Upper lobe of left lung (tissue), 6 donors: ENCODE measurements at regions not wholly inside any gene's neighbourhood (a gene's known extent, or its start where the extent isn't known, plus 50 kb on each side); places are given as distances from the start of the nearest gene placed in this dataset.

ENCODE experiments used
- ATAC-seq, 2 donors: fragments of 200-7000 bp; cut with Tn5 transposase; one replicate each; pipeline ENCODE4 v1.9.1; 2022; ENCODE audit warnings: mild to moderate bottlenecking in 2 of 2, moderate library complexity in 2 of 2; ENCODE audit not compliant: low FRiP score in 2 of 2
- DNase-seq, 2 donors: peaks; one replicate each; pipeline ENCODE4 v3.0.0-alpha.2; 2019 to 2020
- H3K27ac ChIP-seq, 4 donors: fragments of 200-600 bp; sonication (generic); one replicate each; pipeline ENCODE4 v1.5.1; 2016 to 2019
- H3K27me3 ChIP-seq, 4 donors: fragments of 200-600 bp; sonication (generic); one replicate each; pipeline ENCODE4 v1.5.1; 2017 to 2019
- H3K36me3 ChIP-seq, 4 donors: fragments of 200-600 bp; sonication (generic); one replicate each; pipeline ENCODE4 v1.5.1; 2016 to 2019
- H3K4me1 ChIP-seq, 4 donors: fragments of 200-600 bp; sonication (generic); one replicate each; pipeline ENCODE4 v1.5.1; 2018 to 2019
- H3K4me3 ChIP-seq, 4 donors: fragments of 200-600 bp; sonication (generic); one replicate each; pipeline ENCODE4 v1.5.1; 2017 to 2019; ENCODE audit warnings: mild to moderate bottlenecking in 2 of 4, moderate library complexity in 1 of 4
- H3K9me3 ChIP-seq, 4 donors: fragments of 200-600 bp; sonication (generic); one replicate each; pipeline ENCODE4 v1.5.1; 2018 to 2019
- CTCF ChIP-seq, 6 experiments: fragments of 450-650 bp in 4 of 6; fragments of 200-600 bp in 2 of 6; sonication (generic) in 2 of 6; IDR thresholded peaks; one replicate each; pipeline ENCODE4 v1.5.1; 2016 to 2019; ENCODE audit warnings: antibody characterized with exemption in 6 of 6
- EP300 ChIP-seq, 4 donors: sonication (generic); formaldehyde crosslinking; IDR thresholded peaks; one replicate each; pipeline ENCODE4 v1.5.1; 2017; ENCODE audit warnings: antibody characterized with exemption in 4 of 4, control low read depth in 2 of 4
- POLR2A ChIP-seq, 4 donors: fragments of 450-650 bp; IDR thresholded peaks; one replicate each; pipeline ENCODE4 v1.5.1; 2016 to 2017; ENCODE audit warnings: antibody characterized with exemption in 4 of 4, mild to moderate bottlenecking in 2 of 4
- POLR2AphosphoS5 ChIP-seq, 2 donors: sonication (generic); formaldehyde crosslinking; IDR thresholded peaks; one replicate each; pipeline ENCODE4 v1.5.1; 2017; ENCODE audit warnings: antibody characterized with exemption in 2 of 2
- WGBS, 2 donors: methylation state at CpG; one replicate each; pipeline ENCODE4 v1.1.5; 2017 to 2018; 5-methylcytosine and 5-hydroxymethylcytosine counted together
- donor health status: DM: no; HTN: no; CAD: no; lungs with moderate emphysema.
- donor health status: DM: no; HTN: yes; CAD: no; lungs with severe emphysema.

- 87 to 90% methylated on average over 3 of the region's 3 CpGs for WGBS, 2 donors
Observed at GRCh38 chr2:118589721-118590120, 257.7 kb downstream of the EN1 start.

GRCh38 chr2:118588850-118589249 lies 258.6 kb downstream of the EN1 start:
- Histone ChIP-seq H3K4me3 (no peak overlapping the region), H3K27me3 (no peaks in the 10 kb centered on the region), H3K27ac (no peak overlapping the region), H3K4me1 (no peaks in the 10 kb centered on the region), H3K9me3 (no peaks in the 10 kb centered on the region), H3K36me3 (no peaks in the 10 kb centered on the region)
- TF ChIP-seq POLR2AphosphoS5 (IDR thresholded peaks at IDR 0.05) (no peak), CTCF (IDR thresholded peaks at IDR 0.05) (no peak)
- no peak for DNase-seq
- no peak for ATAC-seq
- 56 to 58% methylated on average over 6 of the region's 6 CpGs for WGBS, 2 donors

More at GRCh38 chr2:118589721-118590120, 257.7 kb downstream of the EN1 start:
- Histone ChIP-seq H3K36me3 (no peaks in the 10 kb centered on the region), H3K9me3 (no peaks in the 10 kb centered on the region), H3K4me3 (no peak overlapping the region), H3K27me3 (no peaks in the 10 kb centered on the region), H3K27ac (no peak overlapping the region), H3K4me1 (no peaks in the 10 kb centered on the region)
- TF ChIP-seq POLR2A (IDR thresholded peaks at IDR 0.05) (no peak), POLR2AphosphoS5 (IDR thresholded peaks at IDR 0.05) (no peak), EP300 (IDR thresholded peaks at IDR 0.05) (no peak)
- DNase-seq (no peak), ATAC-seq (no peak)

DNA sequence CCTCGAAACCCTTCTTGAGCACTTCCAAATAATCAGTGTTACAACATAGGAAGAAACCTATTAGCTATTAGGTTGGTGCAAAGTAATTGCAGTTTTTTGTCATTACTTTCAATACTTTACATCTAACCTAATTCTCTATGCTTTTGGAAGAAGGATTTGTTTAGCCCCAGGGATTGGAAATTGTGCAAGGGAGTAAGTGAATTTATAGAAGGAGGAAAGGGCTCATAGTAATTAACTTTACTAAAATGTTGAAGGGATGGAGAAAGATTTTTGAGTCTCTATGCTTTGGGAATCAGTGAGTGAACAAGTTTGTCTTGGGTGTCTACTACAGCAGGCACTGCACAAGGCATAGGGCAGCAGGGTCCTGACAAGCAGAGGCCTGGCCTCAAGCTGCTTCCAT lies 261.1 kb downstream of the EN1 start:
- ATAC-seq (no peak), DNase-seq (no peak)
- H3K4me1 ChIP-seq: no peaks in the 10 kb centered on the region
- H3K27me3 ChIP-seq: no peaks in the 10 kb centered on the region
- TF ChIP-seq POLR2A (IDR thresholded peaks at IDR 0.05): no peak
- TF ChIP-seq EP300 (IDR thresholded peaks at IDR 0.05): no peak
- TF ChIP-seq POLR2AphosphoS5 (IDR thresholded peaks at IDR 0.05): no peak
- TF ChIP-seq CTCF (IDR thresholded peaks at IDR 0.05): no peak
- WGBS, 2 donors: 80 to 88% methylated on average over 1 of the region's 1 CpG
- H3K4me3 ChIP-seq: no peak overlapping the region
- no peaks in the 10 kb centered on the region for H3K36me3 ChIP-seq
- no peak overlapping the region for H3K27ac ChIP-seq
- H3K9me3 ChIP-seq: no peaks in the 10 kb centered on the region

- TF ChIP-seq POLR2A (IDR thresholded peaks at IDR 0.05) (no peak), EP300 (IDR thresholded peaks at IDR 0.05) (no peak), CTCF (IDR thresholded peaks at IDR 0.05) (no peak)
- Histone ChIP-seq H3K27ac (no peak overlapping the region), H3K9me3 (no peaks in the 10 kb centered on the region), H3K4me3 (no peak overlapping the region), H3K4me1 (no peaks in the 10 kb centered on the region), H3K27me3 (no peaks in the 10 kb centered on the region), H3K36me3 (no peaks in the 10 kb centered on the region)
- DNase-seq (no peak), ATAC-seq (no peak)
- WGBS, 2 donors: 73 to 81% methylated on average over 6 of the region's 6 CpGs
Observed at GRCh38 chr2:118584877-118585276, 262.6 kb downstream of the EN1 start.

- 65 to 69% methylated on average over 4 of the region's 4 CpGs for WGBS, 2 donors
- no peaks in the 10 kb centered on the region for H3K27me3 ChIP-seq
- no peak for DNase-seq
Observed at GRCh38 chr2:118584062-118584749, 263.2 kb downstream of the EN1 start.

More at GRCh38 chr2:118584062-118584749, 263.2 kb downstream of the EN1 start:
- no peak for ATAC-seq
- no peaks in the 10 kb centered on the region for H3K4me1 ChIP-seq
- H3K9me3 ChIP-seq: no peaks in the 10 kb centered on the region
- TF ChIP-seq CTCF (IDR thresholded peaks at IDR 0.05) (no peak), POLR2A (IDR thresholded peaks at IDR 0.05) (no peak), EP300 (IDR thresholded peaks at IDR 0.05) (no peak), POLR2AphosphoS5 (IDR thresholded peaks at IDR 0.05) (no peak)
- no peak overlapping the region for H3K27ac ChIP-seq
- H3K4me3 ChIP-seq: no peak overlapping the region
- no peaks in the 10 kb centered on the region for H3K36me3 ChIP-seq
